ENCODE measurements at regions not wholly inside any gene's neighbourhood (a gene's known extent, or its start where the extent isn't known, plus 50 kb on each side); places are given as distances from the start of the nearest gene placed in this dataset.

DNA sequence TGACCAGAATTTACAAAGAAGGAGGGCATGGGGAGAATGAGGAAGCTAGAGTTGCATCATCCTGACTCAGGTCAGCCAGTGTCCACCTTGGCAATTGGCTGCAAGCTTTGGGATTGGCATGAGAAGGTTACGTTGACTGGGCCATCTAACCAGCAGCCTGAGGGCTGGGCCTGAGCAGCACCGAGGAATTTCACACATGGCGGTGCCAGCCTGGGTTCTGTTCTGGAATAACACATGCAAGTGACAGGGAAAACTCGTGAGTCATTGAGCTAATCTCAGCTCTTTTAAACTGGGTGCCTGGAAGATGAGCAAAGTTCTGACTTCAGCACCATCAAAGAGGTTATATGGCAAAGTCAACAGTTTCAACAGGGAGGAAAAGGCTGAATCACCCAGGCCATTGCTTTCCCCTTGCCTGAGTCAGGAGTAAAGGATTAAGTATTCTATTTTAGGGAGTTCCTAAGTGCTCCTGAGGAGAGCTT lies 543.2 kb upstream of the TBX3 start:
- no peak for TF ChIP-seq RAD21 (IDR thresholded peaks at IDR 0.05; ENCODE audit: low read depth)
- no peak for TF ChIP-seq FOXM1 (IDR thresholded peaks at IDR 0.05; ENCODE audit: borderline replicate concordance, low read depth)
- TF ChIP-seq ZBTB7A (IDR thresholded peaks at IDR 0.05; ENCODE audit: low read depth) = no peak
- TF ChIP-seq, protein P1, sequence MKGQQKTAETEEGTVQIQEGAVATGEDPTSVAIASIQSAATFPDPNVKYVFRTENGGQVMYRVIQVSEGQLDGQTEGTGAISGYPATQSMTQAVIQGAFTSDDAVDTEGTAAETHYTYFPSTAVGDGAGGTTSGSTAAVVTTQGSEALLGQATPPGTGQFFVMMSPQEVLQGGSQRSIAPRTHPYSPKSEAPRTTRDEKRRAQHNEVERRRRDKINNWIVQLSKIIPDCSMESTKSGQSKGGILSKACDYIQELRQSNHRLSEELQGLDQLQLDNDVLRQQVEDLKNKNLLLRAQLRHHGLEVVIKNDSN (IDR thresholded peaks at IDR 0.05) = no peak
- no peak for TF ChIP-seq TAF1 (IDR thresholded peaks at IDR 0.05; ENCODE audit: low read depth)
- no peak for TF ChIP-seq EP300 (IDR thresholded peaks at IDR 0.05; ENCODE audit: borderline replicate concordance)
- TF ChIP-seq EGR1 (IDR thresholded peaks at IDR 0.05) = no peak
- no peak for TF ChIP-seq CEBPB (IDR thresholded peaks at IDR 0.05)
- no peak for TF ChIP-seq TCF12 (IDR thresholded peaks at IDR 0.05; ENCODE audit: low read depth)
- TF ChIP-seq TEAD4 (IDR thresholded peaks at IDR 0.05) = no peak
- TF ChIP-seq MAX (IDR thresholded peaks at IDR 0.05) = no peak
- TF ChIP-seq, protein P2, sequence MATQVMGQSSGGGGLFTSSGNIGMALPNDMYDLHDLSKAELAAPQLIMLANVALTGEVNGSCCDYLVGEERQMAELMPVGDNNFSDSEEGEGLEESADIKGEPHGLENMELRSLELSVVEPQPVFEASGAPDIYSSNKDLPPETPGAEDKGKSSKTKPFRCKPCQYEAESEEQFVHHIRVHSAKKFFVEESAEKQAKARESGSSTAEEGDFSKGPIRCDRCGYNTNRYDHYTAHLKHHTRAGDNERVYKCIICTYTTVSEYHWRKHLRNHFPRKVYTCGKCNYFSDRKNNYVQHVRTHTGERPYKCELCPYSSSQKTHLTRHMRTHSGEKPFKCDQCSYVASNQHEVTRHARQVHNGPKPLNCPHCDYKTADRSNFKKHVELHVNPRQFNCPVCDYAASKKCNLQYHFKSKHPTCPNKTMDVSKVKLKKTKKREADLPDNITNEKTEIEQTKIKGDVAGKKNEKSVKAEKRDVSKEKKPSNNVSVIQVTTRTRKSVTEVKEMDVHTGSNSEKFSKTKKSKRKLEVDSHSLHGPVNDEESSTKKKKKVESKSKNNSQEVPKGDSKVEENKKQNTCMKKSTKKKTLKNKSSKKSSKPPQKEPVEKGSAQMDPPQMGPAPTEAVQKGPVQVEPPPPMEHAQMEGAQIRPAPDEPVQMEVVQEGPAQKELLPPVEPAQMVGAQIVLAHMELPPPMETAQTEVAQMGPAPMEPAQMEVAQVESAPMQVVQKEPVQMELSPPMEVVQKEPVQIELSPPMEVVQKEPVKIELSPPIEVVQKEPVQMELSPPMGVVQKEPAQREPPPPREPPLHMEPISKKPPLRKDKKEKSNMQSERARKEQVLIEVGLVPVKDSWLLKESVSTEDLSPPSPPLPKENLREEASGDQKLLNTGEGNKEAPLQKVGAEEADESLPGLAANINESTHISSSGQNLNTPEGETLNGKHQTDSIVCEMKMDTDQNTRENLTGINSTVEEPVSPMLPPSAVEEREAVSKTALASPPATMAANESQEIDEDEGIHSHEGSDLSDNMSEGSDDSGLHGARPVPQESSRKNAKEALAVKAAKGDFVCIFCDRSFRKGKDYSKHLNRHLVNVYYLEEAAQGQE (IDR thresholded peaks at IDR 0.05; ENCODE audit: low read depth) = no peak

DNA sequence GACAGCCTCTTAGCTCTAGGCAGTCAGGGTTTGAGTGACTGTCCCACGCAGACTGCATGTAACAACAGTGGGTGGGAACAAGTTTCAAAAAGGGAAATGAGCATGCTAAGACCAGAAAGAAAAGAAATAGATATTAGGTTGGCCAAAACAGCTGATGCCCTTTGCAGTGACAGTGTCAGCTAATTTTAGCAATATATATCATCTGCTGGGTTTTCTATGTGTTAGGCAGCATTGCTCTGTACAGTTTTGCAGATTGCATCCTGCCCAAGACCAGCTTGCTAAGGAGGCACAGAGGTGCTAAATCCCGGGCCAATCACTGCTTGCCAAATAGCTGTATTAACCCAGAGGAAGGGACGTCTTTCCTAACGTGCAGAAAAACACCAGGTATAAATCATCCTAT lies 541.9 kb upstream of the TBX3 start:
- TF ChIP-seq EGR1 (IDR thresholded peaks at IDR 0.05) (no peak), ZBTB7A (IDR thresholded peaks at IDR 0.05; ENCODE audit: low read depth) (no peak), FOXM1 (IDR thresholded peaks at IDR 0.05; ENCODE audit: borderline replicate concordance, low read depth) (no peak), CEBPB (IDR thresholded peaks at IDR 0.05) (no peak), CREB1 (IDR thresholded peaks at IDR 0.05; ENCODE audit: low read depth) (no peak), NFIC (IDR thresholded peaks at IDR 0.05) (no peak), EP300 (IDR thresholded peaks at IDR 0.05; ENCODE audit: borderline replicate concordance) (no peak), RAD21 (IDR thresholded peaks at IDR 0.05; ENCODE audit: low read depth) (no peak), TEAD4 (IDR thresholded peaks at IDR 0.05) (no peak), TCF12 (IDR thresholded peaks at IDR 0.05; ENCODE audit: low read depth) (no peak), MAX (IDR thresholded peaks at IDR 0.05) (no peak), TAF1 (IDR thresholded peaks at IDR 0.05; ENCODE audit: low read depth) (no peak), YY1 (IDR thresholded peaks at IDR 0.05; ENCODE audit: low read depth) (no peak)
- TF ChIP-seq, protein P2 (IDR thresholded peaks at IDR 0.05; ENCODE audit: low read depth) = no peak
- TF ChIP-seq, protein P1 (IDR thresholded peaks at IDR 0.05) = no peak

- TF ChIP-seq TAF1 (IDR thresholded peaks at IDR 0.05; ENCODE audit: low read depth) = no peak
- no peak for TF ChIP-seq TEAD4 (IDR thresholded peaks at IDR 0.05)
- TF ChIP-seq, protein P1 (IDR thresholded peaks at IDR 0.05) = no peak
- TF ChIP-seq MAX (IDR thresholded peaks at IDR 0.05) = no peak
- TF ChIP-seq, protein P2 (IDR thresholded peaks at IDR 0.05; ENCODE audit: low read depth) = no peak
- no peak for TF ChIP-seq CEBPB (IDR thresholded peaks at IDR 0.05)
- TF ChIP-seq FOXM1 (IDR thresholded peaks at IDR 0.05; ENCODE audit: borderline replicate concordance, low read depth) = no peak
- TF ChIP-seq YY1 (IDR thresholded peaks at IDR 0.05; ENCODE audit: low read depth) = no peak
- no peak for TF ChIP-seq CREB1 (IDR thresholded peaks at IDR 0.05; ENCODE audit: low read depth)
- TF ChIP-seq TCF12 (IDR thresholded peaks at IDR 0.05; ENCODE audit: low read depth) = no peak
- TF ChIP-seq ZBTB7A (IDR thresholded peaks at IDR 0.05; ENCODE audit: low read depth) = no peak
- TF ChIP-seq EP300 (IDR thresholded peaks at IDR 0.05; ENCODE audit: borderline replicate concordance) = no peak
- no peak for TF ChIP-seq NFIC (IDR thresholded peaks at IDR 0.05)
- no peak for TF ChIP-seq RAD21 (IDR thresholded peaks at IDR 0.05; ENCODE audit: low read depth)
- TF ChIP-seq EGR1 (IDR thresholded peaks at IDR 0.05) = no peak
Measured at GRCh38 chr12:115223991-115224390, 540.0 kb upstream of the TBX3 start.
